OCI-LY1 (cell line): ENCODE measurements at regions not wholly inside any gene's neighbourhood (a gene's known extent, or its start where the extent isn't known, plus 50 kb on each side); places are given as distances from the start of the nearest gene placed in this dataset.
"Not testable (repeated sequence)": the region's sequence is repeated elsewhere in the genome, so short reads cannot be mapped to it uniquely, and the experiment has no call there.

ENCODE experiments used
- H2AFZ ChIP-seq: fragments of 200-600 bp; sonication (generic), shearing (Covaris generic); 2 replicates; pipeline ENCODE4 v1.6.0; 2014; ENCODE audit warnings: antibody characterized with exemption, mild to moderate bottlenecking, low read length
- H3F3A ChIP-seq: fragments of 200-600 bp; sonication (generic), shearing (Covaris generic); 2 replicates; pipeline ENCODE4 v1.6.0; 2014; ENCODE audit warnings: mild to moderate bottlenecking, antibody characterized with exemption, low read length, moderate library complexity; ENCODE audit not compliant: insufficient read depth
- H3K27ac ChIP-seq: fragments of 200-600 bp; sonication (generic); 2 replicates; pipeline ENCODE4 v1.5.1; 2014; ENCODE audit warnings: low read length, mixed run types, mild to moderate bottlenecking, low read depth; ENCODE audit not compliant: poor library complexity, severe bottlenecking
- H3K27me3 ChIP-seq: fragments of 200-600 bp; sonication (generic); 2 replicates; pipeline ENCODE4 v1.6.0; 2014; ENCODE audit warnings: antibody characterized with exemption, mild to moderate bottlenecking, low read length, moderate library complexity; ENCODE audit not compliant: insufficient read depth
- H3K36me3 ChIP-seq: fragments of 200-600 bp; sonication (generic); 2 replicates; pipeline ENCODE4 v1.6.1; 2014; ENCODE audit warnings: mild to moderate bottlenecking, antibody characterized with exemption, low read length, moderate library complexity, mixed read lengths; ENCODE audit not compliant: insufficient read depth
- H3K4me1 ChIP-seq: fragments of 200-600 bp; sonication (generic); 2 replicates; pipeline ENCODE4 v1.5.1; 2014; ENCODE audit warnings: mild to moderate bottlenecking, low read length, moderate library complexity; ENCODE audit not compliant: insufficient read depth, severe bottlenecking
- H3K4me2 ChIP-seq: fragments of 200-600 bp; sonication (generic), shearing (Covaris generic); 2 replicates; pipeline ENCODE4 v1.6.1; 2014; ENCODE audit warnings: low read length
- H3K4me3 ChIP-seq: fragments of 200-600 bp; sonication (generic); 2 replicates; pipeline ENCODE4 v1.5.1; 2014; ENCODE audit warnings: low read length, low read depth, mild to moderate bottlenecking, mixed read lengths; ENCODE audit not compliant: poor library complexity, severe bottlenecking
- H3K79me2 ChIP-seq: fragments of 200-600 bp; shearing (Covaris generic); 2 replicates; pipeline ENCODE4 v1.6.1; 2016; ENCODE audit warnings: mixed run types, low read length, mixed read lengths; ENCODE audit not compliant: insufficient read depth
- H3K9ac ChIP-seq: fragments of 200-600 bp; sonication (generic), shearing (Covaris generic); 2 replicates; pipeline ENCODE4 v1.6.1; 2014; ENCODE audit warnings: mild to moderate bottlenecking, low read length, mixed read lengths
- H3K9me2 ChIP-seq: fragments of 200-600 bp; sonication (generic), shearing (Covaris generic); 2 replicates; pipeline ENCODE4 v1.6.1; 2014; ENCODE audit warnings: low read depth, mild to moderate bottlenecking, low read length, mixed read lengths
- H3K9me3 ChIP-seq: fragments of 200-600 bp; shearing (Covaris generic); 2 replicates; pipeline ENCODE4 v1.6.1; 2014; ENCODE audit warnings: low read length, mixed read lengths
- H4K20me1 ChIP-seq: fragments of 200-600 bp; sonication (generic), shearing (Covaris generic); 2 replicates; pipeline ENCODE4 v1.6.0; 2016; ENCODE audit warnings: mild to moderate bottlenecking, low read length; ENCODE audit not compliant: insufficient read depth
- EZH2 ChIP-seq: fragments of 200-600 bp; sonication (generic), shearing (Covaris generic); IDR thresholded peaks from 2 replicates; pipeline ENCODE4 v1.8.0; 2017; ENCODE audit warnings: borderline replicate concordance, mixed run types, mild to moderate bottlenecking, antibody characterized with exemption, low read length, moderate library complexity, mixed read lengths
- TF ChIP-seq, protein P1 (sequence below): fragments of 200-600 bp; sonication (generic), shearing (Covaris generic); IDR thresholded peaks from 2 replicates; pipeline ENCODE4 v1.5.1; 2017; ENCODE audit warnings: mild to moderate bottlenecking, antibody characterized with exemption, low read length, moderate library complexity, mixed read lengths

DNA sequence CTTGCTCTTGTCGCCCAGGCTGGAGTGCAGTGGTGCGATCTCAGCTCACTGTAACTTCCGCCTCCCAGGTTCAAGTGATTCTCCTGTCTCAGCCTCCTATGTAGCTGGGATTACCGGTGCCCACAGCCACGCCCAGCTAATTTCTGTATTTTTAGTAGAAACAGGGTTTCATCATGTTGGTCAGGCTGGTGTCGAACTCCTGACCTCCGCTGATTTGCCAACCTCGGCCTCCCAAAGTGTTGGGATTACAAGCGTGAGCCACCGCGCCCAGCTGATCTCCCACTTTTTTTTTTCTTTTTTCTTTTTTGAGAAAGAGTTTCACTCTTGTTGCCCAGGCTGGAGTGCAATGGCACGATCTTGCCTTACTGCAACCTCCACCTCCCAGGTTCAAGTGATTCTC, 517.9 kb downstream of the KCNJ18 start:
- not testable (repeated sequence) for H3K9me2 ChIP-seq, H3K79me2 ChIP-seq, H3K27me3 ChIP-seq, H3K36me3 ChIP-seq, H2AFZ ChIP-seq, H4K20me1 ChIP-seq, H3K9ac ChIP-seq, H3K9me3 ChIP-seq, H3K27ac ChIP-seq, H3K4me2 ChIP-seq, H3K4me3 ChIP-seq, H3F3A ChIP-seq
- H3K4me1 ChIP-seq, result peaks cover 22% of the 10 kb centered on the region

DNA sequence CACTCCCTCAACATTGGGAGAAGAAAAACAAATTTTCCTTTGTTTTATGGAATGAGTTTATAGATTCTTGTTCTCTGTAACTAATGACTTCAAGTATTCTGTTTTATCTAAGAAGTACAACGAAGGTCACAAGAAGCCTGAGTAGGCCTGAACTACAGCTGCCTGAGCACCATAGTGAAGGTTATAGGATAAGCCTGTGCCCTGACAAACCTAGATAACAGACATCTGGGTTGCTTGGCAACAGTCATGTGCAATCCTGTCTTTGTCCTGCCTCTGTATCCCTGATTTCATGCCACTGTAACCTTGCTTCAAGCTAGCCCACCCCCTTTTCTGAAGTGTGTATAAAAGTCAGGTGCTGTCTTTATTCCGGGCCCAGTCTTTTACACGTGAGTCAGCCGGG, 520.8 kb downstream of the KCNJ18 start:
- not testable (repeated sequence) for H2AFZ ChIP-seq, H3F3A ChIP-seq, H3K9me3 ChIP-seq, H3K36me3 ChIP-seq, H3K9me2 ChIP-seq, H3K27me3 ChIP-seq, H3K9ac ChIP-seq, H3K27ac ChIP-seq, H3K79me2 ChIP-seq, H4K20me1 ChIP-seq, H3K4me3 ChIP-seq
- peaks cover 22% of the 10 kb centered on the region for H3K4me1 ChIP-seq
- H3K4me2 ChIP-seq, result 0 out of 2 replicates have a peak overlapping the region, but pooled peaks have one; percentile 9

DNA sequence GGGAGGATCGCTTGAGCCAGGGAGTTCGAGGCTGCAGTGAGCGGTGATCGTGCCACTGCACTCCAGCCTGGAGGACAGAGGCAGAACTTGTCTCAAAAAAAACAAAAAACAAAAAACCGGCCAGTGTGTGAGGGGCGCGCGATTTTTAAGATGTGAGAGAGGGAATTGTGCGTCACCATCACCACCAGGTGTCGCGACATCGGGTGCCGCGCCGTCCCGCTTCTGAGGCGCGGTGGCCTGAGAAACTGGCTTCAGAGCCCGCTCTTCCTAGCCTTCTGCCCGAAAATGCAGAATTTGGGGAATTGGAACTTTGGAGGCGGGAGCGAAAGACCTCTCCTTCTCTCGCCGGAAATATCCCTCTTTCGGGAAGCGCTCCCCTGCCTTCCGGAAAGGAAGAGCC, 524.8 kb downstream of the KCNJ18 start:
- Histone ChIP-seq H3K4me1 (peaks cover 16% of the 10 kb centered on the region), H3F3A (no peaks in the 10 kb centered on the region), H2AFZ (no peak overlapping the region), H3K9me3 (no peaks in the 10 kb centered on the region), H3K4me2 (no peak overlapping the region), H3K9me2 (no peaks in the 10 kb centered on the region), H3K27me3 (no peaks in the 10 kb centered on the region), H3K9ac (no peak overlapping the region), H3K79me2 (no peaks in the 10 kb centered on the region), H3K27ac (no peak overlapping the region), H3K36me3 (no peaks in the 10 kb centered on the region), H4K20me1 (no peaks in the 10 kb centered on the region), H3K4me3 (no peak overlapping the region)
- no peak for TF ChIP-seq EZH2
- TF ChIP-seq, protein P1, sequence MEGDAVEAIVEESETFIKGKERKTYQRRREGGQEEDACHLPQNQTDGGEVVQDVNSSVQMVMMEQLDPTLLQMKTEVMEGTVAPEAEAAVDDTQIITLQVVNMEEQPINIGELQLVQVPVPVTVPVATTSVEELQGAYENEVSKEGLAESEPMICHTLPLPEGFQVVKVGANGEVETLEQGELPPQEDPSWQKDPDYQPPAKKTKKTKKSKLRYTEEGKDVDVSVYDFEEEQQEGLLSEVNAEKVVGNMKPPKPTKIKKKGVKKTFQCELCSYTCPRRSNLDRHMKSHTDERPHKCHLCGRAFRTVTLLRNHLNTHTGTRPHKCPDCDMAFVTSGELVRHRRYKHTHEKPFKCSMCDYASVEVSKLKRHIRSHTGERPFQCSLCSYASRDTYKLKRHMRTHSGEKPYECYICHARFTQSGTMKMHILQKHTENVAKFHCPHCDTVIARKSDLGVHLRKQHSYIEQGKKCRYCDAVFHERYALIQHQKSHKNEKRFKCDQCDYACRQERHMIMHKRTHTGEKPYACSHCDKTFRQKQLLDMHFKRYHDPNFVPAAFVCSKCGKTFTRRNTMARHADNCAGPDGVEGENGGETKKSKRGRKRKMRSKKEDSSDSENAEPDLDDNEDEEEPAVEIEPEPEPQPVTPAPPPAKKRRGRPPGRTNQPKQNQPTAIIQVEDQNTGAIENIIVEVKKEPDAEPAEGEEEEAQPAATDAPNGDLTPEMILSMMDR, result no peak

DNA sequence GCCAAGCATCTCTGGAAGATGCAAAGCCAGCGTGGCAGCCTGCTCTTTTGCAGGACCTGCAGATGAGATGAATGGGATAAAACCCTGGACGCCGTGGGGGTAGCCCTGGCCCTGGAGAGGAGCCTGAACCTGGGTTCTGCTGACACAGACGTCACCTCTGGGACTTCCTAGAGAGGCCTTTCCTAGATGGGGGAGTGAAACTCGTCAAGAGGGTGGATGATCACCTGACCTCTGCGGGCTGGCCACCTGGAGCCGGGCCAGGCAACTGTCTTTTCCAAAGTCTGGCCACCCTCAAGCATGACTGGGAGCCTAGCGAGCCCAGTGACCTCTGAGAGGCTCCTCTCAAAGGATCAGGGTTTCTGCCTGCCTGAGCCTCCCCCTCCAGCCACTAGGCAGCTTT, 529.0 kb downstream of the KCNJ18 start:
- no peak for TF ChIP-seq EZH2
- TF ChIP-seq, protein P1, result no peak
- Histone ChIP-seq H3K27ac (no peak overlapping the region), H3K4me1 (peaks cover 13% of the 10 kb centered on the region)

DNA sequence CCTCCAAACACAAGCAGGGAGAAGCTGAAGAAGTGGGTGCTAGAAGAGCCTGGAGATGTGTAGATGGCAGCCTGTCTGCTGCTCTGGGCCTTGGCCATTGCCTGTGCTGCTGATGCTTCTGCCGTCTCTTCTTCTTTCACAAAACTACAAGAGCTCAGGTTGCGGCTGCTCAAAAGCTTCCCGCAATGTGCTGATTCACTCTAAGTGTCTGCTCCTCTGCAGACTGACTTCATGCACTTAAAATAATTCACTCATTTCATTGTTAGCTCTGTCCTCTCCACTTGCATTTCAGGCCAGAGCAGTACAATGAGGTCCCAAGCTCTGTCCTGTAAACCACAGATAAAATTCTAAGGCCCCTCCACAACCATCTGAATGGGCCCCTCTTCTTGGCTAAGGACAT, 534.2 kb downstream of the KCNJ18 start:
- not testable (repeated sequence) for H3K4me2 ChIP-seq, H3K9me2 ChIP-seq, H2AFZ ChIP-seq, H3K79me2 ChIP-seq, H4K20me1 ChIP-seq, H3K9me3 ChIP-seq, H3K4me3 ChIP-seq, H3K36me3 ChIP-seq, H3K9ac ChIP-seq, H3F3A ChIP-seq, H3K27me3 ChIP-seq
- H3K4me1 ChIP-seq, result peaks cover 45% of the 10 kb centered on the region
- H3K27ac ChIP-seq, result peak overlapping the region; percentile 85

More for the DNA sequence above, 529.0 kb downstream of the KCNJ18 start:
- H4K20me1 ChIP-seq, result no peaks in the 10 kb centered on the region
- no peaks in the 10 kb centered on the region for H3F3A ChIP-seq
- no peaks in the 10 kb centered on the region for H3K27me3 ChIP-seq
- H3K36me3 ChIP-seq, result no peaks in the 10 kb centered on the region
- no peak overlapping the region for H3K4me3 ChIP-seq
- no peak overlapping the region for H3K9ac ChIP-seq
- no peaks in the 10 kb centered on the region for H3K9me2 ChIP-seq
- H3K4me2 ChIP-seq, result no peak overlapping the region
- no peak overlapping the region for H2AFZ ChIP-seq
- no peaks in the 10 kb centered on the region for H3K79me2 ChIP-seq
- no peaks in the 10 kb centered on the region for H3K9me3 ChIP-seq

DNA sequence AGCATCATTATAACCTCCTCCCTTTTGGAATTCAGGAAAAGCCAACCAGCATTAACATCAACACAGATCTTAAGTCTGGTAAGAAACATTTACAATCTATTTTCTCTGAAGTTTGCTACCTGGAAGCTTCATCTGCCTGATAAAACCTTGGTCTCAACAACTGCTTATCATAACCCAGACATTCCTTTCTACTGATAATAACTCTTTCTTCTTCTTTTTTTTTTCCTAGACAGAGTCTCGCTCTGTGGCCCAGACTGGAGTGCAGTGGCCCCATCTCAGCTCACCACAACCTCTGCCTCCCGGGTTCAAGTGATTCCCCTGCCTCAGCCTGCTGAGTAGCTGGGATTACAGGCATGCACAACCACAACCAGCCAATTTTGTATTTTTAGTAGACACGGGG, 534.6 kb downstream of the KCNJ18 start:
- H3K4me1 ChIP-seq, result peaks cover 45% of the 10 kb centered on the region
- H3K9me2 ChIP-seq, H3F3A ChIP-seq, H3K27me3 ChIP-seq, H3K9ac ChIP-seq, H2AFZ ChIP-seq, H3K9me3 ChIP-seq, H3K79me2 ChIP-seq, H3K4me3 ChIP-seq, H3K36me3 ChIP-seq, H4K20me1 ChIP-seq: not testable (repeated sequence)
- H3K4me2 ChIP-seq, result peak overlapping the region; percentile 6; the same call in 1 of the 2 replicates
- peak overlapping the region; percentile 85 for H3K27ac ChIP-seq
